ENCODE measurements at regions not wholly inside any gene's neighbourhood (a gene's known extent, or its start where the extent isn't known, plus 50 kb on each side); places are given as distances from the start of the nearest gene placed in this dataset.
A peak's percentile ranks its signal among the peaks of the same experiment; 100 is the strongest.

DNA sequence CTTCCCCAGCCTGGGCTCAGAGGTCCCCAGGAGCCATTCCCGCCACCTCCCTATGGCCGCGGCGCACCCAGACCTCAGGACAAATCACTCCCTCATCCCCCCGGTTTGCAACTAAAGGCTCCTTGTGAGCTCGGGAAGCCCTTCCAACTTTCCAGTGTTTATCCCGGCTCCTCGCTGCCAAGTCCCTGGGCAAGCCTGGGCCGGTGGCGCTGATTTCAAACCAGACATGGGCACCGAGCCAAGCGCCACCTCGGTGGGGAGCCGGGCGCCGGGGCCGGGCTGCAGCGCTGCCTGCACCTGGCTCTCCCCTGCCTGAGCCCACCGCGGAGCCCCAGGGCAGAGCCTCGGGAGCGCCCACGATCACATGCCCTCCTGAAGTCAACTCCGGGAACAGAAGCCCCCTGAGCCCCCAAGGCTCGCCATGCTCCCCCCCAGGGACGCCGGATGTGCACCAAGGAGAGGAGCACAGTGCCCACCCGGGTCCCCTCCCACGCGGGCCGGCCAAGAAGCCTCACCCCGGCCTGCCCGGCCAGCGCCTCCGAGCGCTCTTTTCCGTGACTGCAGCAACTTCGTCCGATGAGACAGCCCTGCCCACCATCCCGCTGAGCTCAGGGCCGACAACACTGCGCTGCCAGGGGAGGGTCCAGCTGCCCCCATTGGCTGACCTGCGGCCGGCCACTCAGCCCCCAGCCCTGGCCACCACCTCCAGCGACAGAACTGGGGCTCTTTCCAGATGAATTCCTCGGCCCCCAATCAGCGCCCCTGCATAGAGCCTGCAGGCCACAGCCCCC is 50.0 kb downstream of the NCOR2 start:
- peak; percentile 92 for DNase-seq (ENCODE audit: low read depth, low spot score)

- DNase-seq (ENCODE audit: low read depth, low spot score) = no peak
Measured at GRCh38 chr12:124516850-124517249, 50.6 kb downstream of the NCOR2 start.

GRCh38 chr12:124515981-124516380 is 51.4 kb downstream of the NCOR2 start:
- no peak for DNase-seq (ENCODE audit: low read depth, low spot score)

- DNase-seq (ENCODE audit: low read depth, low spot score) = no peak
Measured at GRCh38 chr12:124514996-124515932, 52.1 kb downstream of the NCOR2 start.

GRCh38 chr12:124514145-124514995 is 53.0 kb downstream of the NCOR2 start:
- DNase-seq (ENCODE audit: low read depth, low spot score) = no peak

DNA sequence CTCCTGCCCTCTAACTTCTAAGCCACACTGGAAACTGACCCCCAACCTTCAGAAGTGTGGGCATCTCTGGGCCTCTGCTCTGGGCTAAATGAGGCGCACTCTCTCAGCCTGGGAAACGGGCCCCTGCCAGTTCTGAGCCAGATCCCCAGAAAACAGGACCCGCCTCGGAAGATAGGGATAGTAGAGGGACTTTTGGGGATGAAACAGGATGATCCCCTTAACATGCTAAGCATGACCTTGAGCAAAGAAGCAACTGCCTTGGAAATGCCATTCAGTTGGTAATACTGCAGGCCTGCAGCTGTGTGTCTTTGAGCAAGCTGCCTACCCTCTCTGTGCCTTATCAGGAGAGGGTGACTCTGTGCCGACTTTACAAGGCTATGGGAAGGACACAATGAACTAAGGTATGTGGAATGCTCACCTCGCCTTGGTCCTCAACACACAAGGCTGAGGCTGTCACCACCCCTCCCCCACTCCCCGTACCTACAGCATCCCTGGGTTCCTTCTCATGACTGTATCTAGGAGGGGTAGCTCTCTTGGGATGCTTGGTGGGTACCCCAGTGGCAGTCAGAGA is 54.0 kb downstream of the NCOR2 start:
- DNase-seq (ENCODE audit: low read depth, low spot score) = peak; percentile 64

- DNase-seq (ENCODE audit: low read depth, low spot score) = peak; percentile 98
Measured at GRCh38 chr12:124512667-124513296, 54.6 kb downstream of the NCOR2 start.

- DNase-seq (ENCODE audit: low read depth, low spot score) = no peak
Measured at GRCh38 chr12:124511259-124511985, 56.0 kb downstream of the NCOR2 start.

DNA sequence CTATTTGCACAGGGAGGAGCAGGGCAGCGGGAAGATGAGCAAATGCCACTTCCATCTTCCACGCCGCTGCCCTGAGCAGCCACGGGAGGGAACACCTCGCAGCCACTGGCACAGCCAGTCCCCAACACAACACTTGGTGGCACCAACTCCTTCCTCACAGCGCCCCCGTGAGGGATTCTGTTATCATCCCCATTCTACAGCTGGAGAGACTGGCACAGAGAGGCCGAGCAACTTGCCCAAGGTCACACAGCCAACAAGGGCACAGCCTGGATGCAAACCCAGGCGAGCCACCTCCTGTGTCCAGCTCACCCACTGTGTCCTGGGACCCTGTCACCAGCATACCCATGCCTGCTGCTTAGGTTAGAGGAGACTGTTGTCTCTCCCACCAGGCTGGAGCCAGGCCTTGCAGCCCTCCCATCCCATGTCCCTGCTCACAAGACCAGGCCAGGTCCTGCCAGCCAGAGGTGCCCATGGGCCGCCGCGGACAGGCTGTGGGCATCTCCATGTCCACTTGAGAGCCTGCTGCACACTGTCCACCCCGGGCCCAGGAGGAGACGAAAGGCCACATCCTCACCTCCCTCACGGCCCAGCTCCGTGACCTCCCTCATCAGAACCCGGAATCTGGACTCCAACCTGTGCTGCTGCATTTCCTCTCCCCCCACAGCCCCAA is 57.0 kb downstream of the NCOR2 start:
- DNase-seq (ENCODE audit: low read depth, low spot score) = no peak

DNA sequence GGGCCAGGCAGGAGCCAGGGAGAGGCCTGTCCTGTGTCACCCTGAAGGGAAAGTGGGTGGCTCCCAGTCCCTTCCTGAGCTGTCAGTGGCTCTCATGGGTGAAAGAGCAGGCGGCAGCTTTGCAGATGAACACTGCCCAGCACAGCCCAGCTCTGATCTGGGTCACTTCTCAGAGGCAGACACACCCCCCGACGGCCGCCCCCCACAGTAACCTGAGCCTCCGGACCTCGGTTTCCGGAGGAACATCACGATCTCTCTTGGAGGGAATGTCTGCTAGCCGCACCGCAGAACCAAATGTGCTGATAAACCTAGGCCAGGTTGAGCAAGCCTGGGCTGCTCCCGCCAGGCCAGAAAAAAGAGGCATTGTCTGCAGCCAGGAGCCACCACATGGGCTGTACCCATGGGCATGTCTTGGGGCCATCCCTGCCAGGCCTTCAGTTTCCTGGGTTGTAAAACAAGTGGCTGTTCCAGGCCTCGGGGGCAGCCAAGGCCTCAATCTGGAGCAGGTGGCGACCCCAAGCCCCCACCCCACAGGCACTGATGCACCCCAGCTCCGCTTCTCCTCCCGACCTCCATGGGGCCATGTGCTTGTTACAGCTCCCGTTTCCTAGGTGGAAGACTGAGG is 57.6 kb downstream of the NCOR2 start:
- DNase-seq (ENCODE audit: low read depth, low spot score) = peak; percentile 80

- DNase-seq (ENCODE audit: low read depth, low spot score) = peak; percentile 23
Measured at GRCh38 chr12:124509300-124509675, 58.1 kb downstream of the NCOR2 start.

DNA sequence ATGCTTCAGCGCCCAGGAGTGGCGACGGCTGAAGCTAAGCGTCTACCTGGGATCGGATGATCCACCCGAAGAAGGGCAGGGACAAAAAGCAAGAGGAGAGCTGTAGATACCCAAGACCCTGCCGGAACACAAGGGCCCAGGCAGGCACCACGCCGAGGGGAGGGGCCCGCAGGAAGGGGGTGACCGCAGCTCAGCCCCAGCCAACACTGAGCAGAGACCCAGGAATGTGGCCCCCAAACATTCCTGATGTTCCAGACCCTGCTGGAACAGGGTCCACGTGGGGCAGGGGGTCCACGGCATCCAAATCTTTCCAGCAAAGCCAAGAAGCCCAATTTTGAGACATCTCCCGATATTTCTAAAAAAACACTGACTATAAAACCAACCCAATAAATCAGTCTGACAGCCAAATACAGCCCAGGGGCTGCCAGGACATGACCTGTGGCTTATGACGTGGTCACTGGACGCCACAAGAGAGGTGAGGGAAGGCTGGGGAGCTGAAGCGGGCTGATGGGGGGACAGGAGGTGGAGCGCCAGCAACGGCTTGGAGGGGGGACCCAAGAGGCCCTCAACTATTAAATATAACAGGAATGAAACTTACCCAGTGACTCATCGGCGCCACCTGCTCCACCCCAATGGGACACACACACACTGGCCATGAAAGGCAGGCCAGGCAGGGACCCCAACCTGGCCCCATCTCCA is 58.9 kb downstream of the NCOR2 start:
- peak; percentile 43 for DNase-seq (ENCODE audit: low read depth, low spot score)

GRCh38 chr12:124507188-124508109 is 60.0 kb downstream of the NCOR2 start:
- no peak for DNase-seq (ENCODE audit: low read depth, low spot score)

DNA sequence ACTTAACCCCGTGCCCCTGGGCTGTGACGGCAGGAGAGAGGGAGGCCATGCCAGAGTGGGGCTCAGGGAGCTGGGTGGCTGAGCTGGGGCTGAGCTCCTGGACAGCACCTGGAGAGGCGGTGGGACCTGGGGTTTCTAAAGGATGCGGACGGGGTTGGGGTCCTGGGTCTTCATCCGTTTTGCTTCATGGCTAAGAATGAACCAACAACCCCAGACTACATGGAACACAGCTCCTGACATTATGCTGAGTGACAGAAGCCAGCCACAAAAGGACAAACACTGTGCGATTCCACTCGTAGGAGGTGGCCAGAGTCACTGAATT is 60.6 kb downstream of the NCOR2 start:
- DNase-seq (ENCODE audit: low read depth, low spot score) = no peak

DNA sequence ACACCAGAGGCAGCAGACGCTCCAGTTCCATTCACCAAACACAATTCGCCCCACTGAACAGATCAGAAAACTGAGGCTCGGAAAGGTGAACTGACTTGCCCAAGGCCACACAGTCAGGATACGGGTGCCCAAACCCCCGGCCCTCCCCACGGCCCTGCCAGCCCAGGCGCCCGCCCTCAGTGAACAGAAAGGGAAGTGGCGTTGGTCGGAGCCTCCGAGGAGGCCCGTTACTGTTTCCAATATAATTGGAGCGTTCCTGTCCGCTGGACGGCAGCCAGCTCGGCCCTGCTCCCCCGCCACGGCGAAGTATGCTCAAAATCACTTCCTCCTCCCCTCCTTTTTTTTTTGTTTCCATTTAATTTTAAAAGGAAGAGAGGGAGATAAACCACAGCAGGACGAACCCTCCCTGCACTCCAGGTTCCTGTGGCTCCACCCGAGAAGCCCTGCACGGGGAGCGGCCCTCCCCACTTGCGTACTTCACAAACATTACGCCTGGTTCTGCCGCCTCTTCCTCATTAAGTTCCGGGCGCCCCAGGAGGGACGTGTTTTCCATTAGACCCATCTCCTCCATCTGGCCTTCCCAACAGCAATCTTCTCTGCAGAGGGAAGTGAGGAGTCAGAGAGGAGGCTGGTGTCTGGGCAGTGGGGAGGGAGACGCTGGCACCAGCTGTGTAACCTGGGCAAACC is 61.1 kb downstream of the NCOR2 start:
- DNase-seq (ENCODE audit: low read depth, low spot score) = peak; percentile 76

- no peak for DNase-seq (ENCODE audit: low read depth, low spot score)
Measured at GRCh38 chr12:124505001-124505818, 62.2 kb downstream of the NCOR2 start.

All from astrocyte of the hippocampus (primary cell).